ENCODE measurements at regions not wholly inside any gene's neighbourhood (a gene's known extent, or its start where the extent isn't known, plus 50 kb on each side); places are given as distances from the start of the nearest gene placed in this dataset.

- no peak for TF ChIP-seq ATF3 (CRISPR knock-in tag; conservative IDR thresholded peaks at IDR 0.05)
- TF ChIP-seq AFF4 (CRISPR knock-in tag; IDR thresholded peaks at IDR 0.05; ENCODE audit: borderline replicate concordance), result no peak
Observed at GRCh38 chr5:92459654-92460053, 1076.5 kb upstream of the ARRDC3 start (continued).

- Mint-ChIP-seq H3K36me3 (no peaks in the 10 kb centered on the region), H3K27me3 (ENCODE audit: low read depth) (no peaks in the 10 kb centered on the region), H3K9me3 (no peaks in the 10 kb centered on the region), H3K4me3 (no peak overlapping the region), H3K4me1 (no peaks in the 10 kb centered on the region), H3K27ac (no peak overlapping the region)
- ChIA-PET POLR2A (no interaction called here), CTCF (no interaction called here)
- ATAC-seq, result no peak
- no peak for DNase-seq (ENCODE audit: low spot score)
- TF ChIP-seq MLX (CRISPR knock-in tag; IDR thresholded peaks at IDR 0.05) (no peak), GRHL2 (CRISPR knock-in tag; IDR thresholded peaks at IDR 0.05; ENCODE audit: insufficient replicate concordance, severe bottlenecking) (no peak), CBFB (CRISPR knock-in tag; IDR thresholded peaks at IDR 0.05; ENCODE audit: low read depth) (no peak), OVOL2 (CRISPR knock-in tag; IDR thresholded peaks at IDR 0.05; ENCODE audit: borderline replicate concordance) (no peak), STAT6 (CRISPR knock-in tag; conservative IDR thresholded peaks at IDR 0.05; ENCODE audit: low read depth) (no peak), ZBTB43 (CRISPR knock-in tag; IDR thresholded peaks at IDR 0.05) (no peak), ZNF396 (CRISPR knock-in tag; IDR thresholded peaks at IDR 0.05; ENCODE audit: borderline replicate concordance) (no peak), RELA (CRISPR knock-in tag; IDR thresholded peaks at IDR 0.05; ENCODE audit: borderline replicate concordance) (no peak), PRDM15 (CRISPR knock-in tag; IDR thresholded peaks at IDR 0.05) (no peak), MYBL2 (CRISPR knock-in tag; IDR thresholded peaks at IDR 0.05) (no peak), CDX4 (CRISPR knock-in tag; IDR thresholded peaks at IDR 0.05; ENCODE audit: borderline replicate concordance) (no peak), E2F4 (CRISPR knock-in tag; IDR thresholded peaks at IDR 0.05; ENCODE audit: borderline replicate concordance, low read depth) (no peak), USF1 (CRISPR knock-in tag; IDR thresholded peaks at IDR 0.05) (no peak), ATF3 (CRISPR knock-in tag; conservative IDR thresholded peaks at IDR 0.05) (no peak), ZNF317 (CRISPR knock-in tag; IDR thresholded peaks at IDR 0.05; ENCODE audit: borderline replicate concordance, low read depth) (no peak), ZNF219 (CRISPR knock-in tag; IDR thresholded peaks at IDR 0.05; ENCODE audit: borderline replicate concordance) (no peak), EMX1 (CRISPR knock-in tag; IDR thresholded peaks at IDR 0.05) (no peak), GABPB1 (CRISPR knock-in tag; IDR thresholded peaks at IDR 0.05) (no peak)
Observed at GRCh38 chr5:92455011-92455410, 1071.9 kb upstream of the ARRDC3 start.
